Uterus (tissue), 2 donors: ENCODE measurements at regions not wholly inside any gene's neighbourhood (a gene's known extent, or its start where the extent isn't known, plus 50 kb on each side); places are given as distances from the start of the nearest gene placed in this dataset.
"Not testable (repeated sequence)": the region's sequence is repeated elsewhere in the genome, so short reads cannot be mapped to it uniquely, and the experiment has no call there.

Experiments used
- POLR2A ChIP-seq, 2 donors: fragments of 450-650 bp; IDR thresholded peaks; one replicate each; pipeline ENCODE4 v1.6.1; 2016; ENCODE audit warnings: antibody characterized with exemption in 2 of 2, mild to moderate bottlenecking in 1 of 2, moderate library complexity in 1 of 2
- TF ChIP-seq, protein P1 (sequence below), 4 experiments: fragments of 200-600 bp in 2 of 4; fragments of 450-650 bp in 2 of 4; sonication (generic) in 2 of 4; IDR thresholded peaks; one replicate each; pipeline ENCODE4 v1.5.1; 2016 to 2019; ENCODE audit warnings: antibody characterized with exemption in 4 of 4, mild to moderate bottlenecking in 2 of 4, moderate library complexity in 1 of 4

DNA sequence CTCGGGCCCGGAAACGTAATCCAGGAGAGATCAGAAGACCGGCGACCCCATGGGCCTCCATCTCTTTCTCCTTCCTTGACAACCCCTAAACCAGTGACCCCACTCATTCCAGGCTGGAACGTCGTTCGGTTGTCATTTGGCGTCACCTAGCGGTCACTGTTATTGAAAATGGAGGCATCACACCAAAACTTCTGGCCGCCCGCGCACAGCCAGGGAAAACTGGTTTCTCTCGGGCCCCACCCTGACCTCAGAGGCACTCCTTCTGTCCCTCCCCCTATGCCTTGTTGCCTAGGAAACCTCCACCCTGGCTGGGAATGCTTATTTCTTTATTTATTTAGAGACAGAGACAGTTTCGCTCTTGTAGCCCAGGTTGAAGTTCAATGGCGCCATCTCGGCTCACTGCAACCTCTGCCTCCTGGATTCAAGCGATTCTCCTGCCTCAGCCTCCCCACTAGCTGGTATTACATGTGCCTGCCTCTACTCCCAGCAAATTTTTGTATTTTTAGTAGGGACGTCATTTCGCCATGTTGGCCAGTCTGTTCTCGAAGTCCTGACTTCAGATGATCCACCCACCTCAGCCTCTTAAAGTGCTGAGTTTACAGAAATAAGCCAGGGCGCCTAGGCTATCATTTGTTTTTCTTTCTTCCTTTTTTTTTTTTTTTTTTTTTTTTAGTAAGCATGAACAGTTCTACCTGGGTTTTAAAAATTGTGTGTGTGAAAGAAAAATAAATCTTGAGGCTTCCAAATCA, 2144.1 kb upstream of the TPTE start:
- TF ChIP-seq, protein P1, sequence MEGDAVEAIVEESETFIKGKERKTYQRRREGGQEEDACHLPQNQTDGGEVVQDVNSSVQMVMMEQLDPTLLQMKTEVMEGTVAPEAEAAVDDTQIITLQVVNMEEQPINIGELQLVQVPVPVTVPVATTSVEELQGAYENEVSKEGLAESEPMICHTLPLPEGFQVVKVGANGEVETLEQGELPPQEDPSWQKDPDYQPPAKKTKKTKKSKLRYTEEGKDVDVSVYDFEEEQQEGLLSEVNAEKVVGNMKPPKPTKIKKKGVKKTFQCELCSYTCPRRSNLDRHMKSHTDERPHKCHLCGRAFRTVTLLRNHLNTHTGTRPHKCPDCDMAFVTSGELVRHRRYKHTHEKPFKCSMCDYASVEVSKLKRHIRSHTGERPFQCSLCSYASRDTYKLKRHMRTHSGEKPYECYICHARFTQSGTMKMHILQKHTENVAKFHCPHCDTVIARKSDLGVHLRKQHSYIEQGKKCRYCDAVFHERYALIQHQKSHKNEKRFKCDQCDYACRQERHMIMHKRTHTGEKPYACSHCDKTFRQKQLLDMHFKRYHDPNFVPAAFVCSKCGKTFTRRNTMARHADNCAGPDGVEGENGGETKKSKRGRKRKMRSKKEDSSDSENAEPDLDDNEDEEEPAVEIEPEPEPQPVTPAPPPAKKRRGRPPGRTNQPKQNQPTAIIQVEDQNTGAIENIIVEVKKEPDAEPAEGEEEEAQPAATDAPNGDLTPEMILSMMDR (IDR thresholded peaks at IDR 0.05) = not testable (repeated sequence)
- TF ChIP-seq POLR2A (IDR thresholded peaks at IDR 0.05) = not testable (repeated sequence)
